GM19452 (cell line): ENCODE measurements at regions not wholly inside any gene's neighbourhood (a gene's known extent, or its start where the extent isn't known, plus 50 kb on each side); places are given as distances from the start of the nearest gene placed in this dataset.

Experiments used
- ATAC-seq: cut with Tn5 transposase; IDR thresholded peaks from one replicate; pipeline ENCODE4 v1.9.1; 2021; ENCODE audit not compliant: unreplicated experiment

DNA sequence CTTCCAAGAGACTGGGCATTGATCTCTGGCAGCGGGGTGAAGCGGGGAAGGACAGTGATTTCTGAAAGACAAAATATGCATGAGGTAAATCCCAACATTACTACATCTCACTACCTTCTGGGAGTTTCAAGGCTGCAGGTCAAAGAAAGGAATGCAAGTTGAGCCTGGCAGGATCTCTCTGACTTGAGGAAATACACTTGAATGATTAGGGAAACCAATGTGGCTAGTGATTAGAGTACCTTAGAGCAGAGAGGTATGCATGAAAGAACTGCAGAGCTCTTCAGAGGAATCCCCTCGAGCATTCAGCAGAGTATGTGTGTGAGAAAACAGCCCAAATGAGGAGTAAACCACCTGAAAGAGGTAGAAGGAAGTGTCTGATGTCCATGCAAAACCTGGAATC lies 2874.1 kb upstream of the PCDH20 start:
- no peak for ATAC-seq

DNA sequence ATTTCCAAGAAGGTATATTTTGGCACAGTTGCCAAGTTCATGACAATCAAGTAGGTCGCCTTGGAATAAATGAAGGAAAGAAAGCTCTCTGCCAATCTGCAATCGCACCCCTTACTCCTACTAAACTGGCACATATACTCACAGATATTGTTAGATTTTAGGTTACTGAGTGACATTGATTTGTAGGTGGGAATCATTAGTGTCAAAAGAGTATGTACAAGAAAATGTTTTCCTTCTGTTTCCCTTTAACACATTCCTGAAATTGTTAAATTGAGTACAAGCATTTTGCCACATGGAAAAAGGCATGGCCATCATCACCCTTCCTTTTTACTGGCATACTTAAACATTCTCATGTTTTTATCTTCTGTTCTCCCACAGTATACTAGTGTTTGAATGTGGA lies 2868.3 kb upstream of the PCDH20 start:
- ATAC-seq = no peak

DNA sequence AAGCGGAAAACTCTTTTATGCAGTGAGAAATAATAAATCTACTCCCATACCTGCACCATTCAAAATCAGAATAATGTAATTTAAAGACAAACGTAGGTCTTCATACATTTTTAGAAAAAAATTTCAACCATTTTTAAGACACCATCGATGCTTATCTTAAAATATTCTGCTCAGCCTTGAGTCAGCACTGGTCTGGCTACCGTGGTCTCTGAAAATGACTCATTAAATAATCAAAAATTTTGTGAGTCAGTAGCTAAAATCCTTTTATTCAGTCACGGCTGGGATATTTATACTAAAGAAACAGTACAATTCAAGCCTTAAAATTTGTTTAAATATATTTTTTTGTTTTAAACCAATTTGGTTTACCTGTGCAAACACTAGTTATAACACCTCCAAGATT lies 2862.8 kb upstream of the PCDH20 start:
- ATAC-seq = no peak

DNA sequence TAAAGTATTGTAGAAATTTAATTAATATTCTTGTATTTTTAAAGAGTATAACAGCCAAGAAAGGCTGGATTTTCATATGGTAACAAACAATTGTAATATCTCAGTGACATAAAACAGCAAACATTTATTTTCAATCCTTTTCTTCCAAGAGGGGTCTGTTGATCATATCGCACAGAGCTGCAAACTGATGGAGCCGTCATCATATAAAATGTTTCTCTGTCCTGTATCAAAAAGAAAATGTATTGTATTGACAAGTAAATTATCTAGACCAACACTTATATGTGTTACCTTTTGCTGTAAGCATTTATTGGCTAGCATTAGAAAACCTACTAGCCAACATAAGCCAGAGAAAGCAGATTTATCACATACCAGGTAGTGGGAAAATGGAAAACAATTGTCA lies 2861.4 kb upstream of the PCDH20 start:
- no peak for ATAC-seq

DNA sequence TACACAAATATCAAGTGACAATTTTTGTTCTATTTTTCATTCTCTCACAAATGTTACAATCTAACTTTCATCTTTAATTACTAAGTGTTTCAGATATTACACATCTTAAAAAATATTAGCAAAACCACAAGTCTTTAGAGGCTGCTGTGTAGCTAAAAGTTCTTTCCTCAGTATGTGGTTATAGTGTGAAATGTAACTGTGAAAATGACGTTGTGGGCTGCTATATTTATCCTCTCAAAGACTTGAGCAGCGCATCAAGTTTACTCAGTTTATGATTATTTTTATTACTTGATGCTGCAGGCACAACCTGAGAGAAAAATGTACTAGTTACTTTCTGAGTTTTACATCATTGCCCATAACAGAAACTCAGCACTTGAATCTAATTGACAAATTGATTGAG lies 2860.6 kb upstream of the PCDH20 start:
- no peak for ATAC-seq

DNA sequence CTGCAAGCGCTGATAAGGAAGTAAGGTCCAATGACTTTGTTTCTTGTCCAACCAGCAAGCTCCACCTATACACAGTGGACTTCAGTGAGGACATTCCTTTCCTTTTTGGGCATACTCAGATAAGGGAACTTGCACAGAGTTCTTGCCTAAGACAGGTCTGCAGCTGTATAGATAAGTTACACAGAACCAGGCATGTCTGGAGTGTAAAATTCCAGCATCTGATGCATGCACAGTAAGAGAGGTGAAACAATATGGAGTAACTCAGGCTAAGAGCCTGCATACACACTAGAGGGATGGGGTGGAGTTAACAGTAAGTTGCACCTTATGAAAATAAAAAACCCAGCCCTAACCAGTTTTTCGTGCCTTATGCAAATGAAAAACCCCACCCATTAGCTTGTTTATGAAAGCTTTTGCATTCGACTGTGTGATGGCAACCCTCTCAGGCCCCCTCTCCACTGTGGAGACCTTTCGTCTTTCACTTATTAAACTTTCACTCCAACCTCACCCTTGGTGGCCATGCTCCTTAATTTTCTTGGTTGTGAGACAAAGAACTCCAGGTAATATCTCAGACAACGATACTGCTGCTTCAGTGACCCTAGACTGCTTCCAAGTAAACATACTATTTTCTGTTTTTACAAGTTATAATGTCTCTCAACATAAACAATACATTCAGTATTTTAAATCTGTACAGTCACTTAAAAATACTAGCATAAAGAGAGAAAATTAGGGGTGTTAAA lies 2859.0 kb upstream of the PCDH20 start:
- no peak for ATAC-seq

DNA sequence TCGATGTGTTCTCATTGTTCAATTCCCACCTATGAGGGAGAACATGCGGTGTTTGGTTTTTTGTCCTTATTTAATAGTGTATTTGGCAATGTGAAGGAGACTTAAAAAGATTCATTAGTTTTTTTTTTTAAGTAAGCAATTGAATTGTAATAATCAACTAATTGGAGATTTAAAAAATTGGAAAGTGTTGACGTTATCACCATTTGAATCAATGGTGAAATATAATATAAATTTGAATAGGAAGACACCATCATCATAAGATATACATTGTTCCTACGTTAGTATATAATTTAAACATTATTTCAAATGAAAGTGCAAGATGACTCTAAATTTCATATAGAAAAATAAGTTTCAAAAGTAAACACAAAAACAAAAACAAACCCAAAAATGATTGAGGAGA lies 2858.1 kb upstream of the PCDH20 start:
- no peak for ATAC-seq

DNA sequence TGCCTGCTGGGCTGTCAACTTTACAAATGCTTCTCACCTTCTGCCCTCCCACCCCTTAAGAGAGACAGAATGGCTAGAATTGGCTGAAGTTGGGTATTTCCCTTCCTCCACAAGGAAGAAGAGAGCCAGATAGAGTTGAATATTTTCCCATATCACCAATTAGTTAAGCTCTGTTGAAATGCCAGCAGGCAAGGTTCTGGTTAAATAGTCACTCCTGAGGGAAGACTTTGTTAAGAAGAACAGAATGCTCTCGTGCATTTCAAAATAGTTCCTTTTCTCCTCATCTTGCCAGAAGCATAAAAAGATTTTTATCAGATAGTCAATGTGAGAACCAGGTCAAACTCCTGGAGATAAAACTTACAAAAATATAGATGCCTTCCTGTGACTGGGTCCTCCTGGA lies 2857.0 kb upstream of the PCDH20 start:
- no peak for ATAC-seq

DNA sequence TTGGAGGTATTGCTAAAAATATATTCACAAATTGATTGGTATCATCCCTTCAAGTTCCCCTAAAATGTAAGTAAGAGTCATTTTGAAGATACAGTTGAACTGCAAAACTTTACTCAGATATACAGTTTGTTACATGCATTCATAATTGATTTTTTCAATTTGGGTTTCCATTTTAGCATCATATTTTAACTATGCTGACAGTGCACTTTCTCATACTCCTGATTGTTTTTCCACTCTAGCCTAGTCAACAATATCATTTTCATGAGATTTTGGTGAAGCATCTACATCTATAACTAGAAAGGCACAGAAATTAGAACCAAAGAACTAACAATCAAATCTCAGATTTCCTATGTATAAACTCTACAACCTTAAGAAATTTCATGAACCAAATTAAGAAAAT lies 2850.4 kb upstream of the PCDH20 start:
- ATAC-seq = no peak

DNA sequence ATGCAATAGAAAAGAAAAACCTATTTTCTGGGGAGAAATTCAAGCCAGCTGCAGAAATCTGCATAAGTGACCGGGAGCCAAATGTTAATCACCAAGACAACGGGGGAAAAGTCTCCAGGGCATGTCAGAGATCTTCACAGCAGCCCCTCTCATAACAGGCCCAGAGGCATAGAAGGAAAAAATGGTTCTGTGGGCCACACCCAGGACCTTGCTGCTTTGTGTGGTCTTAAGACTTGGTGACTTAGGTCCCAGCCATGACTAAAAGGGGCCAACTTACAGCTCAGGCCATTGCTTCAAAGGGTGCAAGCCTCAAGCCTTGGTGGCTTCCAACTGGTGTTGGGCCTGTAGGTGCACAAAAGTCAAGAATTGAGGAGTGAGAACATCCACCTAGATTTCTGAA lies 2847.6 kb upstream of the PCDH20 start:
- ATAC-seq = no peak

DNA sequence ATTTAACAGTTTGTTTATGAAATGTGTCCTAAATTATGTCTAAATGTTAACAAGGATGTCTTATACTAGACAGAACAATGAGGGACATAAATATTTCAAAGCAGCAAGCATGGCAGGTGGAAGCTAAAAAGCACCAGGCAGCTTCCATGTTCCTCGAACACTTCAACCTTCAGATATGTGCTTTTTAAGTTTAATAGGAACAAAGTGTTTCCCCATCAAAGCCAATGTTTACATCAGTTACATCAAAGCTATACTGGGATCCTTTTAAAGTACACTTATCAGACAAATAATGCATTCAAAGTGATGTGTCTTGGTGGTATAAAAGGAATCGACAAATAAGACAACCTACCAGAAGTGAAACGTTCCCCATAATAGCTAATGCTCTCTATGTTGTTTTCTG lies 2841.1 kb upstream of the PCDH20 start:
- no peak for ATAC-seq

DNA sequence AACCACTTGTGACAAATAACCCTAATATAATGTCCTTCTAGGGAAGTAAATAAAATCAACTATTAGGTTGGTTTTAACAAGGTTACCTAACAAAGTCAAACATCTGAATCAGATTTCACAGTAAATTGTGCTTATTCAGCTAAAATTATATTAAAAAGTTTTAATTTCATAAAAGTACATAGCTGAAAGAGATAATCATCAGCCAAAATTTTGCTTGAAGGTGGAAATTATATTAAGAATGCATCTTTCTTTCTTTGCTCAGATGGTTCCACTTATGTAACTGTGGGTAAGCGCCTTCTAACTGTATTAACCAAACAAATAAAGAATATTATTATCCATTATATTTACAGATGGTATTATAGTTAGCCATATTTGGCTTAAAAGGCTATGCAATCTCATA lies 2840.3 kb upstream of the PCDH20 start:
- no peak for ATAC-seq

DNA sequence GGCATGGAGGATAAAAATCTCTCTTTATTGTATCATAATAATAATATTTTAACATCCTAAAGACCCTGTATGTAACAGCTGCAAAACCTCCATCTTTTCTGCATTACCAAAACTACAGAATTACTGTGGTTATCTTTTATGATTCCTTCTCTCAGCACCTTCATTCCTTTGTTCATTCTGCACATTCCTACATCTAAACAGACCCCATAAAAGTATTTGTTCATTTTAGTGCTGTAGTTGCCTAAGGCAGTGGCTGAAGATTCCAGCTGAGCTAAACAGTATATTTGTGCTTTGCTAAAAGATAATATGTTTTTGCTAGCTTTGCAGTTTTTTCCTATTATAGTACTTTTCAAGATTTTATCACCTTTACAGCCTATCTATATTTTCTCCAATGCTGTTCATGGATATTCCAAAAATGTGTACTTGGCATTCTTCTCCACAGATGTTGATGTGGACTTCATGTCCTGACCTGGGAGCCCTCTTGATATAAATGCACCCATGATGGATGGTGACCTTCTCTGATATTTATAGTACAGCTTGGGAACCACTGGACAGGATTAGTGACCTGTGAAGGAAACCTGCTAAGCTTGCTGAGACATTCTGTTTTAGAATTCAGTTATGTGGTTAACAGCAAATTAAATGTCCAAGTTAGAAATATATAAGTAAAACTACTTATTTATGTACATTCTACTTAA lies 2832.9 kb upstream of the PCDH20 start:
- no peak for ATAC-seq

DNA sequence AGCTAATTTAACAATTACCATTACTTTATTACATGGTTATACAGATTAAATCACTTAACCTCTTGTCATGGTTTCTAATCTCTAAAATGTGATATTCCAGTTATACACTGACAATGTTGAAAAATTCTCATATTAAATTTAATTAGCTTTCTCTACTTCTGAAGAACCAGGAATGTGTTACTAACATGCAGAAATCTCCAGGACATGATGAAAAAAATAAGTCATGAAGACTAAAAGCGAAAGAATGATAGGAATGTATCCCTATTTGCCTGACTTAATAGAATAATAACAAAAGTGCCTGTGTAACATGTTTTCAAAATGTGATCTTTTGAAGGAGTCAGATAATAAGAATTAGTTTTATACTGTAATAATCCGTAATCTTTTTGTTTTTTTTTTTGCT lies 2823.7 kb upstream of the PCDH20 start:
- no peak for ATAC-seq

DNA sequence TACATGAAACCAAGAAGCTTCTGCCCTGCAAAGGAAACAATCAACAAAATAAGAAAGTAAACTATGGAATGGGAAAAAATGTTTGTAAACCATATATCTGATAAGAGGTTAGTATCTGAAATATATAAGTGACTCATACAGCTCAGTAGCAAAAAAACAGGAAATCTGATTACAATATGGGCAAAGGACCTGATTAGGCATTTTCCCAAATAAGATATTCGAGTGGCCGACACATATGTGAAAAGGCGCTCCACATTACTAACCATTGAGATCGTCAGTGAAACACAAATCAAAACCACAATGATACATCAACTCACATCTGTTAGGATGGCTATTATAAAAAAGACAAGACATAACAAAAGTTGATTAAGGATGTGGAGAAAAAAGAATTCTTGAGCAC lies 2818.6 kb upstream of the PCDH20 start:
- ATAC-seq = no peak

DNA sequence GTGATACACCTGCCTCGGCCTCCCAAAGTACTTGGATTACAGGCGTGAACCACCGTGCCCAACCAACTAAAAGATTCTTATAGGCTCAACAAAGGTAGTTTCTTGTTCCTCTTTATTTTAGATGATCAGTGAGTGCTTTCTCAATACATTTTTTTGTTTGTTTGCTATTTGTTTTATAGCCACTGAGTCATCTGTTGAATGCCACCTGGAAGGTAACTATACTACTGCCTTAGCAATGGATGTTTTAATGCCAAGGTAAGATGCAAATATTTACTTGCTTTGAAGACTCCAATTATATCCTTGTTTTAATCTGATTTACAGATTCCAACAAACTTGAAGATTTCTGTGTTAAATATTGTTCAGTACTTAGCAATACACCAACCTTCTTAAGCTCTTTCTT lies 2807.4 kb upstream of the PCDH20 start:
- ATAC-seq = no peak

DNA sequence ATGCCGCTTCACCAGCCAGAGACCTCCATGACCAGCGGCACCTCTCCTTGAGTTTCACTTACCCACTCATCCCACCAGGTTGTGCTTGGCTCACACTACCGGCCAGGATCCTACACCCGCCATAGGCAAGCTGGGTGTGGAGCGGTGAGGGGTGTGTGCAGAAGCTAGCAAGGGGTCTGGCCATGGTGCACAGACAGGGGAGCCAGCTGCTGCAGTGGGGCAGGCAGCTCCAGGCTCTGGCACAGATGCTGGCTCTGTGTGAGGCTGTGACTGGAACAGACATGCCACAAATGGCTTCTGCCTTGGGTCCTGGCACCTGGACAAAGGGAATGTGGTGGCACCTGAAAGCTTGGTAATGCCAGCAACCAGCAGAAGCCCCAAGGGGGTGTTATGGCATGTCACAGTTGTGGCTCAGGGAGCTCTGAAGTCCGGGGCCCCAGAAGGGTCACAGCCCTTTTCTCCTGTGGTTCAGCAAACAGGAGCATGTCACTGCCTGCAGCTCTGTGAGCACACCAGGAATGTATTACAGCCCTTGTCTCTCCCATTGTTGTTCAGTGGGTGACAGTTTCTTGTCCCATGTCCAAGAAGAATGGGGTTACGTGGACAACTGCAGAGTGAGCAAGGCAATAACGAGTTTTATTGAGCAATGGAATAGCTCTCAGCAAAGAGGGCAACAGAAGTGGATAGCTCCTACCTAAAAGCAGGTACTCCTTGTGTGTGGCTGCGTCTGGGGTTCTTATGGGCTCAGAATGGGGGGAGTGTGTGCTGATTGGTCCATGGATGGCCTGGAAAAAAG lies 2791.0 kb upstream of the PCDH20 start:
- no peak for ATAC-seq

DNA sequence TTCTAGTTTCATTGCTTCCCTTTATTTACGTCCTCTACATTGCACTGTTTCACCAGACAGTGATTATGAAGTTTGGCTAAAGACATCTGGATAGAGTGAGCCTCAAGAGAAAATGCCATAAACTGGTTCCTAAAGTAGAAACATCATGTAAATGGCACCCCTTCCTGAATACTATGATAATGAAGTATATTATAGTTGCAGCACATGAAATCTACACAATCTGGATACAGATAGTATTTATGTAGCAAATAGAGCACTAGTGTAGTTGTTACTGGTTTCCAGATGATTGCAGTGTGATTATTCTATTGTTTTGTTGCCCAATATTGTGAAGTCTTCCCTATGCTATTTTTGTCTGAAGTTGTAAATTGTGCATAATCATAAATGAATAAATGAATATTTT lies 2786.9 kb upstream of the PCDH20 start:
- ATAC-seq = no peak

DNA sequence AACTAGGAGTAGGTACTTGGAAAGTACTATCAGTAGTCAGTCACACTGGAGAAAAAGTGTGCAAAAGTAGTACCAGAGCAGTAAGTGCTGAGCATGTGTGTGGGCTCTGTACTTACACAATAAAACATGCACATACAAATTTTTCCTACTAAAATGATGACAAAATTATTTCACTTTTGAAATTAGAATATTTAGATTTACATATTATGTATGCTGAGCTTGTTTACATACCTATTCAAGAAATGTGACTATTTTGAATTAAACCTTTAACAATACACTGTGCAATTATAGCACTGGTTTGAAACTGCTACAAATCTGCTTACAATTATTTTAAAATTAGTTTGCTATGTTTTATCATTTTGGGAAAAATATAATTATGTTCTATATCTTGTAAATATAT lies 2781.6 kb upstream of the PCDH20 start:
- no peak for ATAC-seq

DNA sequence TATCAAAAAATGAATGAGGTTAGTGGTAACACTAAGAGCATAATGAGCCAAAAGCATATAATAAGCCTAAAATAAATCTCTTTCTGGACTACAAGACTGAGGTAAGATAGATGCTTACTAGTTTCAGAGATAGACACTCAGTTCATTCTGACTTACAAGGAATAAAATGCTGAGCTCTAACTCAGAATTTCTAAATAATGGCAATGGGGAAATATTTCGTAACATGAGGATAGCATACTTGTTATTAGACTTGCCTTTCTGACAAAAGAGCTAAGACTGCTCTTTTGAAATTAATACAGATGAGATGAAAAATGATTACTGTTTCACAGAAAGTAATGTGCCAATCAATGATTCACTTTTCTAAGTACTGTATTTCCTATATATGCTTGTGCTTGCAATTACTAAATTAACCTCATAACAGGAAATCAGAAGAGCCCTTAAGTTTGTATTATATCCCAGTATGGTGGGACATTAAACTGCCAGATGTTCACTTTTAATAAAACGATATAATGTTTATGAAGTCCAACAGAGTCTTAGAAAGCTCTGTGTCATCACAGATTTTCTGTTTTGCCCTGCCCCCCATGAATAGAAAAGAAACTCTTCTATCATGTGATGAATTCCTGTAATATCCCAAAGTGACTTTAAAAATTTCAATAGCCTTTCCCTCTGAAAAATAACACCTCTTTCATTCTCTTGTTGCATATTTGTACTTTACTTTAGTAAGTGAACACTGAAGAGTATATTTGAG lies 2771.0 kb upstream of the PCDH20 start:
- no peak for ATAC-seq

DNA sequence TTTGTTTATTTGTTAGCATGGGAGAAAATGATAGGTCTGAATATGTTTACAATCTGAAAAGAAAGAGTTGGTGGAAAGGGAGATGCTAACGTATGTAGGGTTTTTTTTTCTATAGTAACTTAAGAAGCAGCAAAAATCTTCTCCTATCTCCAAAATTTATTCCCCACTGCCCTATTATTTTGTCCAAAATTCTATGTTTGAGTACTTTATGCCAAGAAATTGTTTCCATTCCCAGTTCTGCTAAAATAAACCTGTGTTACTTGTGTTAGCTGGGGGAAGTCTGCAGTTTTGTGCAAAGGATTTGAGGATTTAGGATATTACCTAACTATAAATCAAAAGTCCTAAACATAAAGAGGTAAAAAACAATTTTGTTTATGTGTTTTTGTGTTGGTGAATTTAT lies 2770.4 kb upstream of the PCDH20 start:
- ATAC-seq = no peak
